ENCODE measurements at regions not wholly inside any gene's neighbourhood (a gene's known extent, or its start where the extent isn't known, plus 50 kb on each side); places are given as distances from the start of the nearest gene placed in this dataset.

DNA sequence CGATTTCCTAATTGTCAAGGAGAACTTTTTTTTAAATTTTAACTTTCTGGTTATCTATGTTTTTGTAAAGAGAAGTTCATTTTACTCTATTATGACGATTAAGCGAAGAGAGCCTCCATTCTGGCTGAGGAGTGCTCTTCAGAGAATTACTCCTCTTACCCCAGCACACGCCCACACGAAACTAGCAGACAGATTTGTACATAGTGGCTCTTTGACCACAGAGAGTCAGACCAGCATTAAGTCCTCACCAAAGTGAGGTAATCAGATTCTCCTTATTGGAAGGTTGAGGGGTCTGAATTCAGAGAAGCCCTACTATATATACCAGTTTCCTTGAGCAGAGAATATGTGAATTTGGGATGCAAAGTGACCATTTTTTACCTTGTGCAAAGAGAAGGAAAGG, 204.8 kb upstream of the TSC22D2 start:
- no peak overlapping the region for H3K27ac ChIP-seq
- H3K4me1 ChIP-seq, result no peaks in the 10 kb centered on the region
- no peaks in the 10 kb centered on the region for H3K9me3 ChIP-seq
- no peak for DNase-seq (ENCODE audit: low spot score in 2 of 2)
- H3K27me3 ChIP-seq, result peaks cover 3% of the 10 kb centered on the region
- no peak overlapping the region for H3K4me3 ChIP-seq
- H3K36me3 ChIP-seq, result no peaks in the 10 kb centered on the region
- TF ChIP-seq EP300 (IDR thresholded peaks at IDR 0.05) (no peak), POLR2A (IDR thresholded peaks at IDR 0.05) (no peak), POLR2AphosphoS5 (IDR thresholded peaks at IDR 0.05) (no peak)
- TF ChIP-seq, protein P1, sequence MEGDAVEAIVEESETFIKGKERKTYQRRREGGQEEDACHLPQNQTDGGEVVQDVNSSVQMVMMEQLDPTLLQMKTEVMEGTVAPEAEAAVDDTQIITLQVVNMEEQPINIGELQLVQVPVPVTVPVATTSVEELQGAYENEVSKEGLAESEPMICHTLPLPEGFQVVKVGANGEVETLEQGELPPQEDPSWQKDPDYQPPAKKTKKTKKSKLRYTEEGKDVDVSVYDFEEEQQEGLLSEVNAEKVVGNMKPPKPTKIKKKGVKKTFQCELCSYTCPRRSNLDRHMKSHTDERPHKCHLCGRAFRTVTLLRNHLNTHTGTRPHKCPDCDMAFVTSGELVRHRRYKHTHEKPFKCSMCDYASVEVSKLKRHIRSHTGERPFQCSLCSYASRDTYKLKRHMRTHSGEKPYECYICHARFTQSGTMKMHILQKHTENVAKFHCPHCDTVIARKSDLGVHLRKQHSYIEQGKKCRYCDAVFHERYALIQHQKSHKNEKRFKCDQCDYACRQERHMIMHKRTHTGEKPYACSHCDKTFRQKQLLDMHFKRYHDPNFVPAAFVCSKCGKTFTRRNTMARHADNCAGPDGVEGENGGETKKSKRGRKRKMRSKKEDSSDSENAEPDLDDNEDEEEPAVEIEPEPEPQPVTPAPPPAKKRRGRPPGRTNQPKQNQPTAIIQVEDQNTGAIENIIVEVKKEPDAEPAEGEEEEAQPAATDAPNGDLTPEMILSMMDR (IDR thresholded peaks at IDR 0.05), result no peak
- WGBS, result 77% methylated on average over 5 of the region's 5 CpGs

DNA sequence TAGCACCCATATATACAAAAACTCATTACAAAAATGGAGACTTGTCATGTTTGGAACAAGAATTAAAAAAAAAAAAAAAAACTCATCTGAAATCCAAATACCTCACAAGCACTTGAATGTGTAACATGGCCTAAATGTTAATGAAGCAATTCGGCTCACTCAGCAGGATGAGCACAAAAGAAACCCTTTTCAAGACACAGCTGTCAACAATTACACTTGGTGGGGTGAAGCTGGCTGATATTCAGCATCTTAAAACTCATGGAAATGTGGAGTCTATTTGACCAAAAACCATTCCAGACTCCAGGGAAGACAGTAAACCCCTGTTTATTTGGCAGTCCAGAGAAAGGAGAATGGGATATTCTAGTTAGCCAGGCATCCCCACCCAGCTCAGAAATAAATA, 205.4 kb upstream of the TSC22D2 start:
- Histone ChIP-seq H3K9me3 (no peaks in the 10 kb centered on the region), H3K4me1 (no peaks in the 10 kb centered on the region), H3K4me3 (no peak overlapping the region), H3K27ac (no peak overlapping the region), H3K27me3 (peaks cover 3% of the 10 kb centered on the region), H3K36me3 (no peaks in the 10 kb centered on the region)
- TF ChIP-seq POLR2AphosphoS5 (IDR thresholded peaks at IDR 0.05) (no peak), POLR2A (IDR thresholded peaks at IDR 0.05) (no peak), EP300 (IDR thresholded peaks at IDR 0.05) (no peak)
- TF ChIP-seq, protein P1 (IDR thresholded peaks at IDR 0.05), result no peak
- DNase-seq (ENCODE audit: low spot score in 2 of 2), result no peak
- 54% methylated on average over 1 of the region's 1 CpG for WGBS

DNA sequence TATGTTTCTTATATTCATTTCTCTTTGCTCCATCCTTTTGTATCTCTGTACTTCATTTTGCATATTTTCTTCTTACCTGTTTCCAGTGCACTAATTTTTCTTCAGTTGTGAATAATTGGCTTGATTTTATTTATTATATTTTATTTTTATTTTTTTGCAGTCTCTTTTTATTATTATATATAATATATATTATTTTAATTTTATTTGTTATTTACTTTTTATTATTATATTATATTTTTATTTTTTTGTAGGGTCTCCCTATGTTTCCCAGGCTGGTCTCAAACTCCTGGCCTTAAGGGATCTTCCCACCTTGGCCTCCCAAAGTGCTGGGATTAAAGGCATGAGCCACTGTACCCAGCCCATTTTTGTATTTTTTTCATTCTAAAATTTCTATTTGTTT, 213.1 kb upstream of the TSC22D2 start:
- DNase-seq (ENCODE audit: low spot score in 2 of 2), result no peak
- H3K36me3 ChIP-seq, result no peaks in the 10 kb centered on the region
- H3K27me3 ChIP-seq, result no peaks in the 10 kb centered on the region
- no peak overlapping the region for H3K27ac ChIP-seq
- TF ChIP-seq, protein P1 (IDR thresholded peaks at IDR 0.05), result no peak
- TF ChIP-seq EP300 (IDR thresholded peaks at IDR 0.05) (no peak), POLR2A (IDR thresholded peaks at IDR 0.05) (no peak), POLR2AphosphoS5 (IDR thresholded peaks at IDR 0.05) (no peak)
- H3K4me3 ChIP-seq, result no peak overlapping the region
- H3K4me1 ChIP-seq, result no peaks in the 10 kb centered on the region
- H3K9me3 ChIP-seq, result no peaks in the 10 kb centered on the region

DNA sequence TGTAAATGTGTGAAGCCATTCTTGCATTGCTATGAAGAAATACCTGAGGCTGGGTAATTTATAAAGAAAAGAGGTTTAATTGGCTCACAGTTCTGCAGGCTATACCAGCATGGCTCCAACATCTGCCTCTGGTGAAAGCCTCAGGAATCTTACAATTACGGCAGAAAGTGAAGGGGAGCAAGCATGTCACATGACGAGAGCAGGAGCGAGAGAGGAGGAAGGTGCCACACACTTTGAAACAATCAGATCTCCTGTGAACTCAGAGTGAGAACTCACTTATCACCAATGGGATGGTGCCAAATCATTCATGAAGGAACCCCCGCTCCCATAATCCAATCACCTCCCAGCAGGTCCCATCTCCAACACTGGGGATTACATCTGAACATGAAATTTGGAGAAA, 213.6 kb upstream of the TSC22D2 start:
- TF ChIP-seq EP300 (IDR thresholded peaks at IDR 0.05) (no peak), POLR2AphosphoS5 (IDR thresholded peaks at IDR 0.05) (no peak), POLR2A (IDR thresholded peaks at IDR 0.05) (no peak)
- TF ChIP-seq, protein P1 (IDR thresholded peaks at IDR 0.05), result no peak
- Histone ChIP-seq H3K27me3 (no peaks in the 10 kb centered on the region), H3K36me3 (no peaks in the 10 kb centered on the region), H3K27ac (no peak overlapping the region), H3K9me3 (no peaks in the 10 kb centered on the region), H3K4me3 (no peak overlapping the region), H3K4me1 (no peaks in the 10 kb centered on the region)
- DNase-seq (ENCODE audit: low spot score in 2 of 2), result no peak
- WGBS, result 87% methylated on average over 4 of the region's 4 CpGs

DNA sequence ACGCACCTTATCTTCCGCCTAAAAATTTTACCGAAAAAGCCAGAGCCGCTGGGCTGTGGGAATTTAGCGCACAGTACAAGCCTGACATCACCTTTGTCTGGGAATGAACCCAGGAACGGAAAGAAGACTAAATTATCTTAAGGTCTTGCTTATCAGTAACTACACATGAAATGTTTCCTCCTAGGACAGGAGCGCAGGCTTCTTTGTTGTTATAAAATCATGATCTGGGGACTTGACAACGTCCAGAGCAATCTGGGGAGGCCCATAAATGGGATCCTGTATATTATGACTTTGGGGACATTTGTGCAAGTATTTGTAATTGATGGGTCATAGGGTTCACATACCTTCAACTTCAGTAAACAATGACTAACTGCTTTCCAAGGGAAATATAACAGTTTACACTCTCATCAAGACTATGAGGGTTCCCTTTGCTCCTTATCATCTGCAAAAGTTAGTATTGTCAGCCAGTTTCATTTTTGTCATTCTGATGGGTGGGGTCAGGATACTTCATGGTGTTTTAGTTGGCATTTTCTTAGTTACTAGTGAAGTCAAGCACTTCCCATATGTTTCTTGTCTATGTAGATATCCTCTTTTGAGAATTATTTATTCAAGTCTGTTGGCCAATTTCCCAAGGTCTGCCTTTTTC, 213.9 kb upstream of the PFN2 start:
- no peak overlapping the region for H3K4me3 ChIP-seq
- no peaks in the 10 kb centered on the region for H3K9me3 ChIP-seq
- TF ChIP-seq POLR2AphosphoS5 (IDR thresholded peaks at IDR 0.05) (no peak), POLR2A (IDR thresholded peaks at IDR 0.05) (no peak), EP300 (IDR thresholded peaks at IDR 0.05) (no peak)
- TF ChIP-seq, protein P1 (IDR thresholded peaks at IDR 0.05), result no peak
- no peak for DNase-seq (ENCODE audit: low spot score in 2 of 2)
- H3K4me1 ChIP-seq, result peaks cover 9% of the 10 kb centered on the region
- H3K36me3 ChIP-seq, result no peaks in the 10 kb centered on the region
- peaks cover 3% of the 10 kb centered on the region for H3K27me3 ChIP-seq
- no peak overlapping the region for H3K27ac ChIP-seq
- 13% methylated on average over 8 of the region's 8 CpGs for WGBS
